GM10266 (cell line): ENCODE measurements at regions not wholly inside any gene's neighbourhood (a gene's known extent, or its start where the extent isn't known, plus 50 kb on each side); places are given as distances from the start of the nearest gene placed in this dataset.

Experiments used
- DNase-seq: peaks from one replicate; pipeline ENCODE4 v3.0.0; 2012; ENCODE audit errors: extremely low spot score
- TF ChIP-seq, protein P1 (sequence below): IDR thresholded peaks from 2 replicates; pipeline ENCODE4 v1.5.1; 2012; ENCODE audit warnings: mild to moderate bottlenecking, low read depth; ENCODE audit not compliant: control insufficient read depth, insufficient read depth; ENCODE audit errors: missing control alignments

DNA sequence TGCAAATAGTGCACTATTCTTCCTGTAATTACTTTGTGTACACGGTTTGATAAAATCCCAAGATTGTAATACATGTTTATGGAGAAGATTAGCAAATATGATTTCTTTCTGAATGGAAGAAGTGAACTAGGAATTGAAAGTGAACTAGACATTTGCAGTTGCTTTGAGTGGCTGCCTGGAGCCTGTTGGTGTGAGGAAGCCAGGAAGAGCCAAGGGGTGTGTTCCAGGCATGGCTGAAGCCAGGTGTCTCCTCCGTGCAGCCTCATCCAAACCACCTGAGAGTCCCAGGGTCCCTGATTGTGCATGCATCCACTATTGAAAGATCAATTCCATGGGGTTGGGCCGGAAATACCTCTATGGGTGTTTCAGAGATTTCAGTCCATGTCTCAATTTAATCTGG is 253.1 kb upstream of the SHH start:
- DNase-seq = no peak
- TF ChIP-seq, protein P1, sequence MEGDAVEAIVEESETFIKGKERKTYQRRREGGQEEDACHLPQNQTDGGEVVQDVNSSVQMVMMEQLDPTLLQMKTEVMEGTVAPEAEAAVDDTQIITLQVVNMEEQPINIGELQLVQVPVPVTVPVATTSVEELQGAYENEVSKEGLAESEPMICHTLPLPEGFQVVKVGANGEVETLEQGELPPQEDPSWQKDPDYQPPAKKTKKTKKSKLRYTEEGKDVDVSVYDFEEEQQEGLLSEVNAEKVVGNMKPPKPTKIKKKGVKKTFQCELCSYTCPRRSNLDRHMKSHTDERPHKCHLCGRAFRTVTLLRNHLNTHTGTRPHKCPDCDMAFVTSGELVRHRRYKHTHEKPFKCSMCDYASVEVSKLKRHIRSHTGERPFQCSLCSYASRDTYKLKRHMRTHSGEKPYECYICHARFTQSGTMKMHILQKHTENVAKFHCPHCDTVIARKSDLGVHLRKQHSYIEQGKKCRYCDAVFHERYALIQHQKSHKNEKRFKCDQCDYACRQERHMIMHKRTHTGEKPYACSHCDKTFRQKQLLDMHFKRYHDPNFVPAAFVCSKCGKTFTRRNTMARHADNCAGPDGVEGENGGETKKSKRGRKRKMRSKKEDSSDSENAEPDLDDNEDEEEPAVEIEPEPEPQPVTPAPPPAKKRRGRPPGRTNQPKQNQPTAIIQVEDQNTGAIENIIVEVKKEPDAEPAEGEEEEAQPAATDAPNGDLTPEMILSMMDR = no peak

DNA sequence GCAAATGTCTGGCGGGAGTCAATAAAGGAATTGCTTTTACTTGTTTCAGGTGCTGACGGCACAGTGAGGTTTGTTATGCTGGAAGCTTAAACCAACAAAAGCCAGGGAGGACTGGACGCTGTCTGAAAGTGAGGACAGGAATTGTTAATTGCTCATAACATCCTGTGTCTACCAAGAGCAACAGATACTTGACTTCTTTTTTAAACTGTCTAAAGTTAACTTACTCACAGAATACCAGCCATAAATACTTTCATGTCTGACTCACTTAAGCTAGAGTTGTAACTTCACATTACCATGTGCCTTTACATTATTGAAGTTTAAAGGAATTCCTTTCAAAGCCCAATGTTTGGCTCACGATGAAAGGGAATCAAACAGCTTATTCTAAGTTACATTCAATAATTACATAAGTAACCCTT is 252.7 kb upstream of the SHH start:
- TF ChIP-seq, protein P1 = no peak
- no peak for DNase-seq

DNA sequence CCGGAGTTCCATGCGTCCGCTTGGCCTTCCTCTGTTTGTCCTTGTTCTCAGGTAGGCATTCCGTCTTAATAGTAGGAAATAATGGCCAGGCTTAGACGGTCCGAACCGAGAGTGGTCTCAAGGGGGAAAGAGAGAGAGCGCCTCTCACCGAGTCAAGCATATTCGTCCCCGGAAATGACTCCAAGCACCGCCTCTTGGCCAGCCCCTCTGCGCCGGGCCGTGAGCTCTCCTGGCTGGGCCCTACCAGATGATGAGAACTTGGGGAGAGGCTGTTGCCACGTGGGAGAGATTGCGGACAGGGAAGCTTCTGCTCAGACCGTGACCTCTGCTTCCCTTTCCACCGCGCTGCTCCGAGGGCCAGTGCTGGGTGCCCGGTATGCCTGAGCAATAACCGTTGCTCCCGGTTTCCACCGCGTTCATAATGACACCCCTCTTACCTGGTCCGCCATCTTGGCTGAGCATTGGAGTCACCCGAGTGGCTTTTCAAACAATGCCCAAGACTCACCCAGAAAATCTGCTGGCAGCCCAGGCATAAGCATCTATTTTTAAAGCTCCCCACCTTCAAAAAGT is 251.1 kb upstream of the SHH start:
- TF ChIP-seq, protein P1 = no peak
- DNase-seq = no peak

DNA sequence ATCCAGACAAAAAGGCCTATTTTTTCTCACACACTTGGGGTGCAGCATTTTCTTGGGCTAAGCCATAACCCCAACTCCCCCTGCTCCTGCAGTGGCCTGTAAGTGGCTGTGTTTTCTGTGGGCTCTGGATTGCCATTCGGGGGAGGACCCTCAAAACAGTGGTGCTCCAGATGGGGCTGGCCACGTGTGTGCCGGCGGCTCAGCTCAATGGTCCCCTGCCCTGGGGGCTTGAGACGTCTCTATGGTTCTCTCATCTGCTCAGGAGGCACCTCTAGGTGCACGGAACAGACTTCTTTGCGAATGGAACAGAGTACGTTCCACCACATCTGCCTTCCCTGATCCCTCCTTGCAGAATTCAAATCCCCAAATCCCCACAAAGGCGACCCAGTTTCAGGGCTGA is 250.0 kb upstream of the SHH start:
- TF ChIP-seq, protein P1 = no peak
- DNase-seq = no peak

DNA sequence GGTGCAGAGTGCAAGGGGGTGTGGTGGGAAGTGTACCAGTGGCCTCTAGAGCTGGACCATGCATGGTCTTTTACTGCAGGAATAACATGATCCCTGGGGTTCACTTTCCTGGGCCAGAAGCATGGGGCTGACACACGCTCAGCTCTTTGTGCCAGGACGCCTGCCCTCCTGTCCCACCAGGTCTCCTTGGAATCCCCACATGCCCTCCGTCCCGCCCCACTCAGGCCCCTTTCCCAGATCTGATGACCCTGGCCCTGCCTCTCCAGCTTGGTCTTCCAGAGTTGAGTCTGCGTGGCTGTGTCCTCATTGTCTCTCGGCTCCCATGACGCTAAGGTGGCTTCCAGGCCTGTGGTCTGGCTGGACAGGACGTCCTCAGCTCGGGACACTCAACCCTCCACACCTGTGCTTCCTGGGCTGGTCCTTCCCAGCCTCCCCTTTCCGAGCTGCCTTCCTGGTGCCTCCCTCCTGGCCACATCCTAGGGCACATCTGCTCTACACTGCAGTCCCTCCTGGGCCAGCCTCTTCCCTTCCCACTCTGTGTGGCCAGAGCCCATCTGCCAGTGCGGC is 249.5 kb upstream of the SHH start:
- no peak for DNase-seq
- TF ChIP-seq, protein P1 = no peak

DNA sequence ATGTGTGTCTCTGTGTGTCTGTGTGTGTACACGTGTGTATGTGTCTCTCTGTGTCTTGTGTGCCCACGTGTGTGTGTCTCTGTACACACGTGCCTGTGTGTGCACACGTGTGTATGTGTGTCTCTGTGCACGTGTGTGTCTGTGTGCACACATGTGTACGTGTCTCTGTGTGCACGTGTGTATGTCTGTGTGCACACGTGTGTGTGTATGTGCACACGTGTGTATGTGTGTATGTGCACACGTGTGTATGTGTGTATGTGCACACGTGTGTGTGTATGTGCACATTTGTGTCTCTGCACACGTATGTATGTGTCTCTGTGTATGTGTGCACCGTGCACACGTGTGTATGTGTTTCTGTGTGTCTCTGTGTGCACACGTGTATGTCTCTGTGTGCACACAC is 248.7 kb upstream of the SHH start:
- TF ChIP-seq, protein P1 = no peak
- no peak for DNase-seq

DNA sequence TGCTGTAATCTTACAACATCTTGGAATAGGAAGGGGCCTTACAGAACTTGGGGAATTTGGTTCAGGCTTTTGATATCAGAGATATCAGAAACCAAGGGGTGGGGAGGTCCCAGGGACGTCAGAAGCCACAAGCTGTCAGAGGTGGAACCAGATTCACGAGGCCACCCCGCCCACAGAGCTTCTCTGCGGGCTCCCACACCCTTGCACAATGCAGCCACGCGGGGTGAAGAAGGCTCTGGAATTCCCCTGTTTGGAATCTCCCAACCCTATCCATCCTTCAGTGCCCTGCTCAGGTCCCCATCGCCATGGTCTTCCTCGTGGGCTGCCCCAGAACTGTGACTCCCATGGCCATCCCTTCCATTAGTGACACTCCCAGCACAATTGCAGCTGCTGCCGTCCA is 247.1 kb upstream of the SHH start:
- DNase-seq = no peak
- TF ChIP-seq, protein P1 = no peak
